ENCODE measurements at regions not wholly inside any gene's neighbourhood (a gene's known extent, or its start where the extent isn't known, plus 50 kb on each side); places are given as distances from the start of the nearest gene placed in this dataset.

- TF ChIP-seq REST (IDR thresholded peaks at IDR 0.05; ENCODE audit: insufficient read depth in 1 of 2, low read depth in 2 of 2, low read length in 2 of 2) (no peak), TAF1 (IDR thresholded peaks at IDR 0.05; ENCODE audit: borderline replicate concordance, insufficient read depth, low read length) (no peak), POLR2AphosphoS5 (IDR thresholded peaks at IDR 0.05; ENCODE audit: low read depth, low read length) (no peak), SIN3A (IDR thresholded peaks at IDR 0.05; ENCODE audit: borderline replicate concordance, insufficient read depth, low read length) (no peak), FOXP2 (optimal IDR thresholded peaks at IDR 0.05; ENCODE audit: borderline replicate concordance, extremely low read depth, extremely low read length, insufficient read depth) (no peak)
Observed at GRCh38 chr2:22934747-22935146, 450.2 kb upstream of the KLHL29 start.

Measured in PFSK-1 (cell line).